SJSA1 (cell line): ENCODE measurements at regions not wholly inside any gene's neighbourhood (a gene's known extent, or its start where the extent isn't known, plus 50 kb on each side); places are given as distances from the start of the nearest gene placed in this dataset.

Experiments
- DNase-seq, 2 experiments: peaks; one replicate each; pipeline ENCODE4 v3.0.0-alpha.2; 2015 to 2020; ENCODE audit warnings: low spot score in 2 of 2, low read depth in 1 of 2
- H3K27ac ChIP-seq: fragments of 250-450 bp; sonication (Bioruptor Pico); 2 replicates; pipeline ENCODE4 v1.5.1; 2020; ENCODE audit warnings: mild to moderate bottlenecking, moderate library complexity
- H3K27me3 ChIP-seq: fragments of 250-450 bp; sonication (Bioruptor Pico); replicated peaks from 2 replicates; pipeline ENCODE4 v1.5.1; 2020; ENCODE audit warnings: mild to moderate bottlenecking, moderate library complexity
- H3K36me3 ChIP-seq: fragments of 250-450 bp; sonication (Bioruptor Pico); 2 replicates; pipeline ENCODE4 v1.5.1; 2020; ENCODE audit warnings: mild to moderate bottlenecking
- H3K4me1 ChIP-seq: fragments of 250-450 bp; sonication (Bioruptor Pico); replicated peaks from 2 replicates; pipeline ENCODE4 v1.6.1; 2021; ENCODE audit warnings: mild to moderate bottlenecking
- H3K4me3 ChIP-seq: fragments of 250-450 bp; sonication (Bioruptor Pico); 2 replicates; pipeline ENCODE4 v1.5.1; 2020; ENCODE audit warnings: mild to moderate bottlenecking
- H3K9me3 ChIP-seq: fragments of 250-450 bp; sonication (Bioruptor Pico); replicated peaks from 2 replicates; pipeline ENCODE4 v1.5.1; 2020; ENCODE audit warnings: mild to moderate bottlenecking

DNA sequence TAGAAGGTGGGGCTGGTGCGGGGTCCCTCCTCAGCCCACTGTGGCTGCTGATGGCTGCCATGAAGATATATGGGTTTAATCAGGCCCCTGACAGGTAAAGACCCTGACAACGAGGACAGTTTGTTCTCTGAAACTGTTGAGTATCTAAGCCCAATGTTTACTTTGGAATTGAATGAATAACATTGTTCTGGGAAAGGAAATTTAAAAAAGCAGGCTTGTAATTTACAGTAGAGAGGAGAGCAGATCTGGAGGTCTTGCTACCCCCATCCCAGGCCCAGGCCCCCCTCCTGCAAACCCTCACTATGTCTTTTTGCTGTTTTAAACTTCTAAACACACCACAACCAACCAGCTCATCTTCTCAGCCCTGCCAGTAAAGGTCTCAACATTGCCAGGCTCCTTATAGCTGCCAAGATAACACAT is 171.3 kb downstream of the CDC5L start:
- H3K4me1 ChIP-seq = peaks cover 43% of the 10 kb centered on the region
- no peaks in the 10 kb centered on the region for H3K27me3 ChIP-seq
- no peaks in the 10 kb centered on the region for H3K36me3 ChIP-seq

DNA sequence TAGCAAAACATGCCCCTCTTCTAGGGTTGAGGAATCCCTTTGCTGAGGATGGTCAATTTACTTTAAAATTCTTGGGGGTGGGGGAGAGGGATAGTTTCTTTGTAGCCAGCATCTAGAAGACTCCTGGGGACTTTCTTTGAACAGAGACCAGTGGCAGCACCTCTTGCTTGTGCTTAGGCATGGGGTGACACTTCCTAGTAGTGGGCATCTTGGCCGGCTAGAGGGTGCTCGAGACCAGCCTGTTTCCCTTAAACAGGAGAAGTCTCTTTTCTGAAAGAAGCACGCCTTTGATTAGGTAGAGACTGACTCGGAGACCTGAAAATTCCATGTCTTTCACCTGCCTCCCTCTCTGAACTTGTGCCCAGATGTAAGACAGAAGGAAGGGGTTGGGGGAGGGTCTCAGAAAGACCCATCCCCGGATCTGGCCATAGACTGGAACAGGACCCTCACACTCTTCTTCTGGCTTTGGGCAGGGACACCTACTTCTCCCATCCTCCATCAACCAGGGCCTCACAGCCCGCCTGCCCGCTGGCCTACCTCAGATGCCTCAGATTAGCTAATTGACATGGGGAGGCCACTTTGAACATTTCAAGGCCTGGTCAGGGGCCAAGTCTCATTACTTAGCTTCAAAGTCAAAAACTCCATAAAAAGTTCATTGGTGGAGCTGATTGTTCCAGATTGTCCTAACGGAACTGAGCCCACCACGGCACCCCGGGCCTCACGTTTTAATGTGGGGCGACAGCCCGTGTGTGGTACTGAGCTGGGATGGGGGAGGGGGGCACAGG is 172.2 kb downstream of the CDC5L start:
- Histone ChIP-seq H3K9me3 (no peaks in the 10 kb centered on the region), H3K27ac (no peak overlapping the region; the same call in 1 of the 2 replicates), H3K4me1 (peaks cover 51% of the 10 kb centered on the region), H3K36me3 (no peaks in the 10 kb centered on the region), H3K4me3 (no peak overlapping the region), H3K27me3 (no peaks in the 10 kb centered on the region)
- no peak for DNase-seq

More for the DNA sequence above, 171.3 kb downstream of the CDC5L start:
- no peak for DNase-seq
- no peak overlapping the region for H3K4me3 ChIP-seq
- H3K27ac ChIP-seq = peak overlapping the region; percentile 38
- no peaks in the 10 kb centered on the region for H3K9me3 ChIP-seq

DNA sequence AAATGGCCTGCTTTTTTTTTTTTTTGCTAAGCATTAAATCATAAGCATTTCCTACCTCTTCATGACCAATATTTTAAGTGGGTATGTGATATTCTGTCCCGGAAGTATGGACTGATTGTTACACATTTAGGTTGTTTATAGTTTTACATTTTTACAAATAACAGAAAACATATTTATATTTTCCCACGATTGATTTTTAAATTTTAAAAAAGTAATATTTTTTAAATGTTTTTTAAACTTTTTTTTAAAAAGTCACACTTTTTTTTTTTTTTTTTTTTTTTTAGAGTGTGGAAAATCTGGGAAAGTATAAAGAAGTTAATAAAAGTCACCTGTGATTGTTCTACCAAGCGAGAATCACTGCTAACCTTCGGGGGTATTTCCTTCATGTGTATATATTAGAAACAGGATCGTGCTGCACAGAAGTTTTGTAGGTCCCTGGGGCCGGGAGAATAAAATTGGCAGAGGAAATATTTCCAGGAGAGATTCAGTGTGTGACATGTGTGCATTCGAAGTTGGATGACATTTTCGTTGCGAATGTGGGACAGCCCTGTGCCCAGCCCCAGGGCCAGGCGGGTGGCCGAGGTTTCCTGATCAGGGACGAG is 173.1 kb downstream of the CDC5L start:
- H3K27ac ChIP-seq = no peak overlapping the region
- no peak for DNase-seq
- peaks cover 60% of the 10 kb centered on the region for H3K4me1 ChIP-seq
- no peaks in the 10 kb centered on the region for H3K27me3 ChIP-seq
- no peak overlapping the region for H3K4me3 ChIP-seq
- no peaks in the 10 kb centered on the region for H3K9me3 ChIP-seq
- H3K36me3 ChIP-seq = no peaks in the 10 kb centered on the region

DNA sequence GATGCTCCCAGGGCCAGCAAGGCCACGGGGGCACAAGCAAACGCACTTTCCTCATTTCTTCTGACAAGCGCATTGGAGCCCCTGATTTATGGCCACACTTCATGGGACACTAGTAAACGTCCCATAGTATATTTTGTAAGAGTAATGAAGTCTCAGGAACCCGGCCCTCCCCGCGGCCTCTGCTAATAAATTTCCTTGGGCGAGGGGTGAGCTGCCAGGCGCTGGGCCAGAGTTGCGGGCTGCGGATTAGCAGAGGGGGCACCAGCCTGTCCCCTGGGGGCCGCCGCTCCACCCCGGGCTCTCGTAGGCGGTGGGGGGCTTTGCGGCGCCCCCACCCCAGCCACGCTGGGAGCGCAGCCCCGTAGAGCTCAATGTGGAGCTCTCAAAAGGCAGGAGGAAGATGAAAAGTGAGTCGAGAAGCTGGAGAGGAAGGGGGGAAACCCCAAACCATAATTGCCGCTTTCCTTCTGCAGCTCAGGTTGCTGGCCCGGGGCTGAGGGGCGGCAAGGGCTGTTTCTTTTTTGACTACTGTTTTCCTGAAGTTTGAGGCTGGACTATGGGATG is 173.6 kb downstream of the CDC5L start:
- no peak for DNase-seq
- no peak overlapping the region for H3K4me3 ChIP-seq
- no peak overlapping the region for H3K27ac ChIP-seq
- no peaks in the 10 kb centered on the region for H3K9me3 ChIP-seq
- peaks cover 66% of the 10 kb centered on the region for H3K4me1 ChIP-seq
- no peaks in the 10 kb centered on the region for H3K36me3 ChIP-seq
- H3K27me3 ChIP-seq = no peaks in the 10 kb centered on the region

DNA sequence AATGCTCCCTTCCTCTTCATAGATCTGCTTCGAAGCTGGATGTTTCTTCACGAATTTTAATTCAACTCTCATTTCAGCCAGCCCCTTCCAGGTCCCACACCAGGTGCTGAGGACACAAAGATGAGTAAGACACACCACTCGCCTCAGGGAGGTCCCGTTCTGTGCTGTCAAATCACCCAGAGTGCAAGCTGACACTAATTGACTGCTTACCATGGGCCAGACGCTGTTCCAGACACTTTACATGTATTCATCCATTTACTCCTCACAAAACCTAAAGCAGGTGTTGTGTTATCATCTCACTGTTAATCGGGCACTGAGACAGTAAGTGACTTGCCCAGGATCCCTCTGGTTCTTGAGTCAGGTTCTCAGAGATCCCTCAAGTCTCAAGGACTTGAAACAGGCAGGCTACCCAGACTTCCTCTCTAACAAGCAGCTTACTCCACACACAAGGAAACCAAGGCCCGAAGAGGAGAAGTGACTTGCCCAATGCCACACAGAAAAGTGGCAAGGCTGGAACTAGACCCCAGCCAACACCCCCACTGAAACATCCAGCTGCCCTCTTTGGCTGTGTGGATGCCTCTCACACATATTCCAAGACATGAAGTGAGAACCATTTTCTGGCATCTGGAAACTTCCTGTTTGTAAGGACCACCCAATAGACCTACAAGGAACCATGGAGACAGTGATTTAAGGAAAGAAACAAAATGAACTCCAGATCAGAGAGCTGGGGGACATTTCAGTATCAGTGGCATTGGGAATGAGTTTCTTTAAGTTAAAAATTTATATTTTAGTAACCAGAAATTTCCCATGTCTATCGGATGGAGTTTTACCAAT is 174.5 kb downstream of the CDC5L start:
- peaks cover 75% of the 10 kb centered on the region for H3K4me1 ChIP-seq
- H3K36me3 ChIP-seq = no peaks in the 10 kb centered on the region
- H3K4me3 ChIP-seq = no peak overlapping the region
- H3K27me3 ChIP-seq = no peaks in the 10 kb centered on the region
- no peaks in the 10 kb centered on the region for H3K9me3 ChIP-seq
- H3K27ac ChIP-seq = peak overlapping the region; percentile 29
- DNase-seq = no peak

DNA sequence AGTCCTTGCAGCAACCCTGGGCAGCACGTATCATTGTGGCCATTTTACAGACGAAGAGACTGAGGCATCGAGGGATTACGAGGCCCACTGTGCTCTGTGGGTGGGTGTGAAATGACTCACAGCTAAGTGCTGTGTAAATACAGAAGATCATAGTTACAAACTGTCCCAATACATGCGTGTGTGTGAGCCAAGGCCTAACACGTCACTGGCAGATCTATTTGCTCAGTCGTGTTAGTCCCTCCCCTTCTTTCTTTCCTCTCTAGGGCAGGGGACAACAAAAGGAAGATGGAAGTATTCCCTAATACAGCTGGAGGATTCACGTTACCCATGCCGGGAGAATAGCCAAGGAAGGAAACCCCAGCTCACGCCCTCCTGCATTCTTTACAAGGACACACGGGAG is 175.9 kb downstream of the CDC5L start:
- Histone ChIP-seq H3K4me3 (no peak overlapping the region), H3K27ac (peak overlapping the region; percentile 93), H3K27me3 (no peaks in the 10 kb centered on the region), H3K9me3 (no peaks in the 10 kb centered on the region), H3K4me1 (peaks cover 81% of the 10 kb centered on the region), H3K36me3 (no peaks in the 10 kb centered on the region)
- peak; percentile 75 to 80 for DNase-seq

DNA sequence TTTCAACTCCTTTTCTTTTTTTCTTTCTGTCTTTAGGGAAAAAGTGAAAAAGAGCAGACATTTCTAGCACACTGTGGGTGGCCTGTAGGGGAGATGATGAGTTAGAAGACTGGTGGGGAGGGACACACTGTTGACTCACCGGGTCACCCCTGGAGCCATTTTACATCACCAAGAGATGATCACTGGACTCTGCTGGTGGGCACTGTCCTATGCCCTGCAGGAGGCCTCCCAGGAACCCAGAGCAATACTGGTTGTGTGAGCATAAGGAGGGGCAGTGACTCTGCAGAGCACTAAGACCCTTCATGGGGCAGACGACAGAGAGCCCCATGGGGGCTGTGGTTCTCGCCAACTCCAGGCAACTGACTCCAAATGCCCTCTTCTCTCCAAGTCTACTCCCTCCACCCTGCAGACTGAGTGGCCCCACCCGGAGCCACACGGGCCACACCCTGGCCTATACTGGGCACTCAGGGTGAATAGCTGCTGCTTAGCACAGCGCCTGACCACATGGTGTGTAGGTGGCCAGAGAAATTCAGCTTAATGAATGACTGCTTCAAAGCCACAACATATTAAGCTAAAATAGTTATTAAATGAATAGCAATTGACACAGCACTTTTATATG is 177.5 kb downstream of the CDC5L start:
- H3K27me3 ChIP-seq = no peaks in the 10 kb centered on the region
- H3K4me3 ChIP-seq = no peak overlapping the region
- peak; percentile 96 to 98 for DNase-seq
- H3K36me3 ChIP-seq = no peaks in the 10 kb centered on the region
- peak overlapping the region; percentile 93 for H3K27ac ChIP-seq
- H3K4me1 ChIP-seq = peaks cover 73% of the 10 kb centered on the region
- H3K9me3 ChIP-seq = no peaks in the 10 kb centered on the region

DNA sequence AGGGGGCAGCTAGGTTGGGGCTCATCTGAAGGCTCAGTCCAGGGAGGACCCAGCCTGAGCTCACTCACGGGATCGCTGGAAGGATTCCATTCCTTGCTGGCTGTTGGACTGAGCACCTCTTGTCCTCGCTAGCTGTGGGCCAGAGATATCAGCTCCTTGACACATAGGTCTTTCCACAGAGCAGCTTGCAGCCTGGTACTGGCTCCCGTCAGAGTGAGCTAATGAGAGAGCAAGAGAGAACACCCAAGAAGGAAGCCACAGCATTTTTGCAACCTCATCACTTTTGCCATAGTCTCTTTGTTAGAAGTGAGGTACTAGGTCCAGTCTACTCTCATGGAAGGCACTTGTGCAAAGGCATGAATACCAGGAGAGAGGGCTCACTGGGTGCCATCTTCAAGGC is 179.9 kb downstream of the CDC5L start:
- Histone ChIP-seq H3K36me3 (no peaks in the 10 kb centered on the region), H3K9me3 (no peaks in the 10 kb centered on the region), H3K27ac (peak overlapping the region; percentile 54), H3K27me3 (no peaks in the 10 kb centered on the region), H3K4me1 (peaks cover 68% of the 10 kb centered on the region), H3K4me3 (no peak overlapping the region)
- peak; percentile 83 to 84 for DNase-seq

DNA sequence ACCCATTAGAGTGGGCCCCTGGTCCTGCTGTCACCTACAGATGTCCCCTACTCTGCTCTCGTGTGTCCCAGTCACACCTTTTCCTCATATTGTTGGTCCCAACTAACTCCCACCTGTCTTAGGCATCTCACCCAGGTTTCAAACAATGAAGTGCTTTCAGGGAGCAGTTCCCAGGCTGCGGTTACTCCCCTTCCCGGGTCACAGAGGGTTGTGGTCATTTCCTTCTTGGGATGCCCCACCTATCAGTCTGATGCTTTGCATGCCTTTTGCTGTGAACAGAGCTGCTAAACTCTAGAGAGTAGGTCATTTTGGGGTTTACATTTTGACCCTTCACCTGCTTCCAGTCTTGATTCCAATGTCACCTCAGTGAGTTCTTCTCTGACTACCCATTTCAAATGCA is 181.6 kb downstream of the CDC5L start:
- H3K27ac ChIP-seq = no peak overlapping the region

DNA sequence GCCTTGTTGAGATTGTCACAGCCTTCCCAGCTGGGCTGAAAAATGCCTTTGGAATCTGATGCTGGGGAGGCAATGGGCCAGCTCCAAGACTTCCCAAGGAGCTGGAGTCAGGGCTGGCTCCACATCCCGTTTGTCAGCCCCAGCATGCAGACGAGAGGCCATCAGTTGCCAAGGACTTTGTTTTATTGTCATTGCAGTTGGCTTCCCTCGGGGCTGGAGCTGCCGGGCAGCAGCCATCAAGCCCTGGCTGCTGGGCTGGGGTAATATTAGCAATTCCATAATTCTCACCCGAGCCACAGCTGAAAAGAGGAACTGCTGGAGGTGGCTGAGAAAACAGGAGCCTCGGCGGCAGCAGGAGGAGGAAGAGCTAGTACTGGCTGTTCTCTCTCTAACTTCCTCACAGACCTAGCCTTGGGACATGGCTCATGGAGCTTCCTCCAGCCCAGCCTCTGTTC is 182.5 kb downstream of the CDC5L start:
- peak in 1 of 2 experiments; percentile 37 for DNase-seq
- Histone ChIP-seq H3K27me3 (no peaks in the 10 kb centered on the region), H3K4me3 (no peak overlapping the region)

More for the DNA sequence above, 181.6 kb downstream of the CDC5L start:
- Histone ChIP-seq H3K9me3 (no peaks in the 10 kb centered on the region), H3K27me3 (no peaks in the 10 kb centered on the region), H3K4me3 (no peak overlapping the region), H3K36me3 (no peaks in the 10 kb centered on the region), H3K4me1 (peaks cover 51% of the 10 kb centered on the region)
- no peak for DNase-seq

DNA sequence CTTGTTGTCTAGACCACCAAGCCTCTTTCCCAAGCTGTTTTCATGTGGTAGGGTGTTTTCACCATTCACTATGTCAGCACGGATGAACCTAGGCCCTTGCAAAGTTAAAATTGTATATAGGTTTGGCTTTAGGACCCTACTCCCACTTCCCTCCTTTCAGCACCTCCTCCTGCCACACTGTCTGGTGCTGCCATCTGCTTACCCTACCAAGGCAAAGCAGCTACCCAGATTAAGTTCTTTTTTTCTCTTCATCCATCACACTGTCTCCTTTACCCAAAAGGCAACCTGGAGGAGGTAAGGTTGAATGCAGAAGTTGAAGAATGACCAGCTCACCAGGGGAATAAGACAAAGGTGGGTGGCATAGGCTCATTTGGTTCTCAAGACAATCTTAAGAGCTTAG is 184.0 kb downstream of the CDC5L start:
- Histone ChIP-seq H3K4me3 (no peak overlapping the region), H3K27ac (no peak overlapping the region), H3K4me1 (peaks cover 29% of the 10 kb centered on the region), H3K9me3 (no peaks in the 10 kb centered on the region), H3K27me3 (no peaks in the 10 kb centered on the region), H3K36me3 (no peaks in the 10 kb centered on the region)
- DNase-seq = no peak

More for the DNA sequence above, 182.5 kb downstream of the CDC5L start:
- Histone ChIP-seq H3K27ac (no peak overlapping the region), H3K9me3 (no peaks in the 10 kb centered on the region), H3K36me3 (no peaks in the 10 kb centered on the region), H3K4me1 (peaks cover 42% of the 10 kb centered on the region)

DNA sequence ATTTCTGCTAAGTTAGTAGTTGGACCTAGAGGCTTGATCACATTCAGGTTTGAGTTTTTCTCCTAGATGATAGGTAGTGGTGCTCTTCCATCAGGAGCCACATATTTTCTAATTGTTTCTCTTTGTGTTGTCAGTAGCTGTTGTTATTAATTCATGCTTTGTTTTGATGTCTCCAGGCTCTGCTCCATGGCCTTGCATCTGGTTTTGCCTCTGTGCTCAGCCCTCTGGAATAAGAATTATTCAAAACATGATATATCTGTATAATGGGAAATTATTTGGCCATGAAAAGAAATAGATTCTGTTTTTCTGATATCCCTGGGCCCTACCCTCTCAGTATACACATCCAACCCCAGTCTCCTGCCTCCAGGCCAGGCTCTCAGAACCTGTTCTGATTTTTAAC is 184.8 kb downstream of the CDC5L start:
- DNase-seq = no peak
- no peak overlapping the region for H3K27ac ChIP-seq
- no peaks in the 10 kb centered on the region for H3K9me3 ChIP-seq
- H3K4me1 ChIP-seq = peaks cover 22% of the 10 kb centered on the region
- H3K27me3 ChIP-seq = no peaks in the 10 kb centered on the region
- no peak overlapping the region for H3K4me3 ChIP-seq
- H3K36me3 ChIP-seq = no peaks in the 10 kb centered on the region

DNA sequence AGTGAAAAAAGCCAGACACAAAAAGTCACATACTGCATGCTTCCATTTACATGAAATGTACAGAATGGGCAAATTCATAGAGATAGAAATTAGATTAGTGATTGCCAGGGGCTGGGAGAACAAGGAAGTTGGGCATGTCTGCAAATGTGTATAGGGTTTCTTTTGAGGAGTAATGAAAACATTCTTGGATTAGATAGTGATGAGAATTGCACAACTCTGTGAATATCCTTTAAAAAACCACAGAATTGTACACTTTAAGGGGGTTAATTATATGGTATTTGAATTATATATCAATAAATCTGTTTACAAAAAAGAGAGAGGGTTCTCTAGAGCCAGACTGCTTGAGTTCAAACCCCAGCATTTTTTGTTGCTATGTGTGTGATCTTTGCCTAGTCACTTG is 188.1 kb downstream of the CDC5L start:
- Histone ChIP-seq H3K27me3 (no peaks in the 10 kb centered on the region), H3K27ac (no peak overlapping the region), H3K4me1 (peaks cover 17% of the 10 kb centered on the region), H3K9me3 (no peaks in the 10 kb centered on the region), H3K36me3 (no peaks in the 10 kb centered on the region), H3K4me3 (no peak overlapping the region)
- DNase-seq = no peak
